HG03039 (cell line): ENCODE measurements at regions not wholly inside any gene's neighbourhood (a gene's known extent, or its start where the extent isn't known, plus 50 kb on each side); places are given as distances from the start of the nearest gene placed in this dataset.

Source experiments
- ATAC-seq: cut with Tn5 transposase; IDR thresholded peaks from one replicate; pipeline ENCODE4 v1.9.1; 2021; ENCODE audit warnings: mild to moderate bottlenecking, moderate library complexity; ENCODE audit not compliant: unreplicated experiment

GRCh38 chr14:71201840-71202239 lies 294.6 kb downstream of the PCNX1 start:
- ATAC-seq = no peak

GRCh38 chr14:71202881-71203280 lies 295.6 kb downstream of the PCNX1 start:
- no peak for ATAC-seq

GRCh38 chr14:71203306-71203705 lies 296.0 kb downstream of the PCNX1 start:
- ATAC-seq = no peak

GRCh38 chr14:71204231-71204630 lies 297.0 kb downstream of the PCNX1 start:
- ATAC-seq = no peak

- ATAC-seq = no peak
Observed at GRCh38 chr14:71204768-71205167, 297.5 kb downstream of the PCNX1 start.

- no peak for ATAC-seq
Observed at GRCh38 chr14:71206123-71206522, 298.9 kb downstream of the PCNX1 start.

GRCh38 chr14:71206766-71207371 lies 299.6 kb downstream of the PCNX1 start:
- no peak for ATAC-seq

GRCh38 chr14:71208702-71209357 lies 301.6 kb downstream of the PCNX1 start:
- no peak for ATAC-seq

GRCh38 chr14:71209888-71210287 lies 302.6 kb downstream of the PCNX1 start:
- no peak for ATAC-seq

GRCh38 chr14:71212093-71212492 lies 304.8 kb downstream of the PCNX1 start:
- no peak for ATAC-seq

GRCh38 chr14:71212683-71213107 lies 305.4 kb downstream of the PCNX1 start:
- ATAC-seq = no peak

- ATAC-seq = no peak
Observed at GRCh38 chr14:71214241-71214640, 307.0 kb downstream of the PCNX1 start.

- ATAC-seq = no peak
Observed at GRCh38 chr14:71220462-71220861, 313.2 kb downstream of the PCNX1 start.

GRCh38 chr14:71221119-71221518 lies 313.9 kb downstream of the PCNX1 start:
- ATAC-seq = no peak

- no peak for ATAC-seq
Observed at GRCh38 chr14:71225113-71225512, 317.9 kb downstream of the PCNX1 start.

GRCh38 chr14:71228711-71229110 lies 321.5 kb downstream of the PCNX1 start:
- no peak for ATAC-seq

GRCh38 chr14:71229875-71230274 lies 322.6 kb downstream of the PCNX1 start:
- ATAC-seq = no peak

GRCh38 chr14:71230897-71231296 lies 323.6 kb downstream of the PCNX1 start:
- ATAC-seq = no peak

- ATAC-seq = no peak
Observed at GRCh38 chr14:71231521-71232393, 324.5 kb downstream of the PCNX1 start.

GRCh38 chr14:71232506-71232905 lies 325.2 kb downstream of the PCNX1 start:
- ATAC-seq = no peak

- ATAC-seq = no peak
Observed at GRCh38 chr14:71235875-71236274, 328.6 kb downstream of the PCNX1 start.

GRCh38 chr14:71236487-71236886 lies 329.2 kb downstream of the PCNX1 start:
- no peak for ATAC-seq
